ENCODE measurements at regions not wholly inside any gene's neighbourhood (a gene's known extent, or its start where the extent isn't known, plus 50 kb on each side); places are given as distances from the start of the nearest gene placed in this dataset.

DNA sequence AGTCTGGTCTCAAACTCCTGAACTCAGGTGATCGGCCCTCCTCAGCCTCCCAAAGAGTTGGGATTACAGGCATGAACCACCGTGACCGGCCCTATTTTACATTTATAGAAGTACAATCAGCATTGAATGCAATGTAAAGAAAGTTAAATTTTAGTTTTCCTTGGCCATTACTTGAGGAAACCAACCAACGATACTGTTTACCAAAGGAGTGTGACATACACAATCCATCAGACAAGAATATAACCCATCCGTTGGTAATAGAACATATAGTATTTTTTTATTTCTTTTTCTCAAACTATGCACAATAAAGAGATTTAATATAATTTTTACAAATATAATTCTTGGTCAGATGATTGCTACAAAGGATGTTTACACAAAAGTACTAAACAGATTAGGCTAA lies 63.1 kb upstream of the MOCS2 start:
- in situ Hi-C loops (cut with MboI; ENCODE audit: low sequenced_read_pairs in 4 of 4): loop anchor here (10.0 to 25.0 kb wide), 4 partner anchors 265 to 1065 kb away; no protein-coding TSS in a partner anchor
- DNase-seq (no peak), ATAC-seq (no peak)
- intact Hi-C loops (cut with DNase I; ENCODE audit: low total_unique reads): loop anchor here (5.0 kb wide), 1 partner anchor 1045 kb away; no protein-coding TSS in a partner anchor
- Histone ChIP-seq H3K4me3 (no peak overlapping the region), H3K27ac (no peak overlapping the region), H3K4me1 (peaks cover 0 to 14% of the 10 kb centered on the region in 2 donors), H3K27me3 (no peaks in the 10 kb centered on the region), H3K36me3 (no peaks in the 10 kb centered on the region), H3K9me3 (no peaks in the 10 kb centered on the region)
- TF ChIP-seq, protein P1, sequence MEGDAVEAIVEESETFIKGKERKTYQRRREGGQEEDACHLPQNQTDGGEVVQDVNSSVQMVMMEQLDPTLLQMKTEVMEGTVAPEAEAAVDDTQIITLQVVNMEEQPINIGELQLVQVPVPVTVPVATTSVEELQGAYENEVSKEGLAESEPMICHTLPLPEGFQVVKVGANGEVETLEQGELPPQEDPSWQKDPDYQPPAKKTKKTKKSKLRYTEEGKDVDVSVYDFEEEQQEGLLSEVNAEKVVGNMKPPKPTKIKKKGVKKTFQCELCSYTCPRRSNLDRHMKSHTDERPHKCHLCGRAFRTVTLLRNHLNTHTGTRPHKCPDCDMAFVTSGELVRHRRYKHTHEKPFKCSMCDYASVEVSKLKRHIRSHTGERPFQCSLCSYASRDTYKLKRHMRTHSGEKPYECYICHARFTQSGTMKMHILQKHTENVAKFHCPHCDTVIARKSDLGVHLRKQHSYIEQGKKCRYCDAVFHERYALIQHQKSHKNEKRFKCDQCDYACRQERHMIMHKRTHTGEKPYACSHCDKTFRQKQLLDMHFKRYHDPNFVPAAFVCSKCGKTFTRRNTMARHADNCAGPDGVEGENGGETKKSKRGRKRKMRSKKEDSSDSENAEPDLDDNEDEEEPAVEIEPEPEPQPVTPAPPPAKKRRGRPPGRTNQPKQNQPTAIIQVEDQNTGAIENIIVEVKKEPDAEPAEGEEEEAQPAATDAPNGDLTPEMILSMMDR (IDR thresholded peaks at IDR 0.05 in 4 of 5, conservative IDR thresholded peaks at IDR 0.05 in 1 of 5): no peak
- no peak for TF ChIP-seq POLR2A (IDR thresholded peaks at IDR 0.05)

- H3K36me3 ChIP-seq: no peaks in the 10 kb centered on the region
- DNase-seq (no peak), ATAC-seq (no peak)
- no peak overlapping the region for H3K27ac ChIP-seq
- H3K4me3 ChIP-seq: no peak overlapping the region
- no peaks in the 10 kb centered on the region for H3K27me3 ChIP-seq
- intact Hi-C loops (cut with DNase I; ENCODE audit: low total_unique reads) (loop anchor here (5.0 kb wide), 1 partner anchor 1044 kb away; no protein-coding TSS in a partner anchor), in situ Hi-C loops (cut with MboI; ENCODE audit: low sequenced_read_pairs in 4 of 4) (loop anchor here (10.0 to 25.0 kb wide), 4 partner anchors 264 to 1064 kb away; no protein-coding TSS in a partner anchor)
- TF ChIP-seq, protein P1 (IDR thresholded peaks at IDR 0.05 in 4 of 5, conservative IDR thresholded peaks at IDR 0.05 in 1 of 5): no peak
- no peak for TF ChIP-seq POLR2A (IDR thresholded peaks at IDR 0.05)
- peaks cover 0 to 10% of the 10 kb centered on the region in 2 donors for H3K4me1 ChIP-seq
- no peaks in the 10 kb centered on the region for H3K9me3 ChIP-seq
Observed at GRCh38 chr5:53173083-53173482, 63.5 kb upstream of the MOCS2 start.

DNA sequence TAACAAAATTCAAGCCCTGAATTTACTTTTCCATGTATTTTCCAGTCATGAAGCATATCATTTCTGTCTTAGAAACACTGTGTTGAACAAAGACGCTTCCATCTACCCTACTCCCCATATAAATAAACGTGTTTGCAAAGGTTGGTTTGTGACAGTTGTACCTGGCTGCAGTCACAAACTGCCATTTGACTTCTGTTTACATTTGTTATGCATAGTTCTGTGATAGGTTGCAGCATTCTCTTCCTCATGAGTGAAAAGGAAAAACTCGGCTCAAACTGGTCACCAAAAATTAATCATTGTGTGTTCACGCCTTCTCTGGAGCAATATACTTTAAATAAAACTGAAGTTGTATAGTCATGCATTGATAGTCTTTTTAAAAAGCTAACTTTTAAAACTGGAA lies 69.3 kb upstream of the MOCS2 start:
- Histone ChIP-seq H3K36me3 (no peaks in the 10 kb centered on the region), H3K27me3 (no peaks in the 10 kb centered on the region), H3K27ac (no peak overlapping the region), H3K9me3 (no peaks in the 10 kb centered on the region), H3K4me3 (no peak overlapping the region), H3K4me1 (no peaks in the 10 kb centered on the region)
- in situ Hi-C loops (cut with MboI; ENCODE audit: low sequenced_read_pairs in 4 of 4): loop anchor here in 1 of 4 donors (10.0 kb wide), 1 partner anchor 1046 kb away; no protein-coding TSS in a partner anchor
- intact Hi-C loops (cut with DNase I; ENCODE audit: low total_unique reads): no loop called here
- no peak for DNase-seq
- TF ChIP-seq POLR2A (IDR thresholded peaks at IDR 0.05): no peak
- TF ChIP-seq, protein P1 (IDR thresholded peaks at IDR 0.05 in 4 of 5, conservative IDR thresholded peaks at IDR 0.05 in 1 of 5): no peak
- ATAC-seq: no peak

GRCh38 chr5:53179691-53180090 lies 70.1 kb upstream of the MOCS2 start:
- intact Hi-C loops (cut with DNase I; ENCODE audit: low total_unique reads): no loop called here

More at GRCh38 chr5:53179691-53180090, 70.1 kb upstream of the MOCS2 start:
- no peak for TF ChIP-seq POLR2A (IDR thresholded peaks at IDR 0.05)
- TF ChIP-seq, protein P1 (IDR thresholded peaks at IDR 0.05 in 4 of 5, conservative IDR thresholded peaks at IDR 0.05 in 1 of 5): no peak
- Histone ChIP-seq H3K4me3 (no peak overlapping the region), H3K9me3 (no peaks in the 10 kb centered on the region), H3K36me3 (no peaks in the 10 kb centered on the region), H3K27ac (no peak overlapping the region), H3K27me3 (no peaks in the 10 kb centered on the region), H3K4me1 (no peaks in the 10 kb centered on the region)
- in situ Hi-C loops (cut with MboI; ENCODE audit: low sequenced_read_pairs in 4 of 4): loop anchor here in 1 of 4 donors (10.0 kb wide), 1 partner anchor 1045 kb away; no protein-coding TSS in a partner anchor
- DNase-seq: no peak
- no peak for ATAC-seq

Data from gastrocnemius medialis (tissue), 4 donors.